GM20000 (cell line): ENCODE measurements at regions not wholly inside any gene's neighbourhood (a gene's known extent, or its start where the extent isn't known, plus 50 kb on each side); places are given as distances from the start of the nearest gene placed in this dataset.

Experiments
- DNase-seq: peaks from one replicate; pipeline ENCODE4 v3.0.0; 2012; ENCODE audit warnings: low spot score
- TF ChIP-seq, protein P1 (sequence below): IDR thresholded peaks from 2 replicates; pipeline ENCODE4 v1.5.1; 2012; ENCODE audit warnings: mild to moderate bottlenecking, control low read depth; ENCODE audit errors: extremely low read depth, missing control alignments

DNA sequence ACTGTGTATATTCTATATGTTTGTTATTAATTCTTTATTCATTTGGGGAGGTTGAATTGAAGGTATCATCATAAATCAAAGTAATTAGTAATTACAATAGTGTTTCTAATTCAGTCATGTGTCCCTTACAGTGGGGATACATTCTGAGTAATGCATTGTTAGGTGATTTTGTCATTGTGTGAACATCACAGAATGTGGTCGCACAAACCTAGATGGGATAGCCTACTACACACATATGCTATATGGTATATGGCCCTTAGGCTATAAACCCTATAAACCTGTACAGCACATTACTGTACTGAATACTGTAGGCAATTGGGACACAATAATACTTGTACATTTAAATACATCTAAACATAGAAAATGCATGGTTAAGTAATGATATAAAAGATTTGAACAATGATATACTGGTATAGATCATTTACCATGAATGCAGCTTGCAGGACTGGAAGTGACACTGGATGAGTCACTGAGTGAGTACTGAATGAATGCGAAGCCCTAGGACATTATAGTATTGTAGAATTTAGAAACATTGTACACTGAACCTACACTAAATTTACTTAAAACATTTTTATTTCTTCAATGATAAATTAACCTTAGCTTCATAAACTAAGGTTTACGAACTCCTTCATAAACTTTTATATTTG is 936.2 kb upstream of the CHORDC1 start:
- DNase-seq: no peak

DNA sequence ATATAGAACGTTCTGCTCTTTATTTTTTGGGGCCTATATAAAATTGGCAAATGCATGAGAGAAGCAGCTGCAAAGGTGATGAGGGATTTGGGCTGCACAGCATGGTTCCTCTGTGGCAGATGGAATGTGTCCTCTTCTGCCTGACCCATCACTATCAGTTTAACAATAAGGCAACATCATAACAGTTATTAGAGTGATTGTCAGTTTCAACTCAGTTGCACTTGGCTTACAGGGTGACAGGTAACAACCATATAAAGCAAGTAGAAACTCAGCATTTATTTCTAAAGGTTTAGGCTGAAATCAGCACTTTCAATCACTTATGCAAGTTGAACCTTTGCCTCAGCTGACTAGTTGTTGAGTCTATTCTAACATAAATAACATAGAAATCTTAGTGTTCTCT is 935.4 kb upstream of the CHORDC1 start:
- DNase-seq: no peak
- TF ChIP-seq, protein P1, sequence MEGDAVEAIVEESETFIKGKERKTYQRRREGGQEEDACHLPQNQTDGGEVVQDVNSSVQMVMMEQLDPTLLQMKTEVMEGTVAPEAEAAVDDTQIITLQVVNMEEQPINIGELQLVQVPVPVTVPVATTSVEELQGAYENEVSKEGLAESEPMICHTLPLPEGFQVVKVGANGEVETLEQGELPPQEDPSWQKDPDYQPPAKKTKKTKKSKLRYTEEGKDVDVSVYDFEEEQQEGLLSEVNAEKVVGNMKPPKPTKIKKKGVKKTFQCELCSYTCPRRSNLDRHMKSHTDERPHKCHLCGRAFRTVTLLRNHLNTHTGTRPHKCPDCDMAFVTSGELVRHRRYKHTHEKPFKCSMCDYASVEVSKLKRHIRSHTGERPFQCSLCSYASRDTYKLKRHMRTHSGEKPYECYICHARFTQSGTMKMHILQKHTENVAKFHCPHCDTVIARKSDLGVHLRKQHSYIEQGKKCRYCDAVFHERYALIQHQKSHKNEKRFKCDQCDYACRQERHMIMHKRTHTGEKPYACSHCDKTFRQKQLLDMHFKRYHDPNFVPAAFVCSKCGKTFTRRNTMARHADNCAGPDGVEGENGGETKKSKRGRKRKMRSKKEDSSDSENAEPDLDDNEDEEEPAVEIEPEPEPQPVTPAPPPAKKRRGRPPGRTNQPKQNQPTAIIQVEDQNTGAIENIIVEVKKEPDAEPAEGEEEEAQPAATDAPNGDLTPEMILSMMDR: no peak

More for the DNA sequence above, 936.2 kb upstream of the CHORDC1 start:
- TF ChIP-seq, protein P1: no peak

DNA sequence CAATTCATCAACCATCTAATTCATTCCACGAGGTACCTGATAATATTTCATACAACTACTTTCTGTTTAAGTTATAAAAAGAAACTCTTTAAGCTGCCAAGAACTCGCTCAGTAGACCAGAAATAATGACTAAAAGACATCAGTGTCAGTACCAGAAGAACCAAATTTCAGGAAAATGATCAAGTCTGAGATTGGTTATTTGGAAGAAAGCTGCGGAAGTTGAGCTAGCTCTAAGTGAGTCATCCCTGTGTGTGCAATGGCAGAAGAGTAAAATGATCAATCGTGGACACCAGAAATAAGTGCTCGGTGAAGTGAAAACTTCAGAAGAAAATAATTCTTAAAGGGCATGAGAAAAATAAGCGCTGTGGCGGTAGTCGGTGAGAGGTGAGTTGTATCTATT is 933.2 kb upstream of the CHORDC1 start:
- no peak for DNase-seq
- TF ChIP-seq, protein P1: no peak

DNA sequence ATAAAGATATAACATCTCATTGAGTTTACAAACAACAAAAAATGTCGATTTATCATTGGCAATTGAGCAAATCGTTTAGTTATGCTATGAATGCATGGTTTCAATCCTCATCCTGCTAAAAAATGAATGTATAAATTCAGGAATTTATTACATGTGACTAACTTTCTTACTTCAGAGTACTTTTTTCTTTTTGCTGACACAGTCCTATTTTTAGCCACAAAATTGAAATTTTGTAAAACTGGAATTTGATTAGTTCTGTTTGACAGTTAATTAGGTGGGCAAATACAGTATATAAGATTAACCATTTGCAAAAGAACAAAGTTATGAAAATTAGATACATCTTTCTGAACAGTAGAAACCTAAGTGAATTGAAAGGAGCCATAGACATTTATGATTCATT is 925.0 kb upstream of the CHORDC1 start:
- TF ChIP-seq, protein P1: no peak
- DNase-seq: no peak

DNA sequence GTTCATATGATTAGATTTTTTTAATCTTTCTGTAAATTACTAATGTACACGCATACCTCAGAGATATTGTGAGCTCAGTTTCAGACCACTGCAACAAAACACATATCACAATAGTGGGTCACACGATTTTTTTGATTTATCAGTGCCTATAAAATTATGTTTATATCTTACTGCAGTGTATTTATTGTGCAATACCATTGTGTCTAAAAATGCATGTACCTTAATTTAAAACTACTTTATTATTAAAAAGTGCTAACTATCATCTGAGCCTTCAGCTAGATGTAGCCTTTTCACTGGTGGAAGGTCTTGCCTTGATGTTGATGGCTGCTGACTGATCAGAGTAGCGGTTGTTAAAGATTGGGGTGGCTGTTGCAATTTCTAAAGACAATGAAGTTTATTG is 918.8 kb upstream of the CHORDC1 start:
- TF ChIP-seq, protein P1: no peak
- DNase-seq: no peak

DNA sequence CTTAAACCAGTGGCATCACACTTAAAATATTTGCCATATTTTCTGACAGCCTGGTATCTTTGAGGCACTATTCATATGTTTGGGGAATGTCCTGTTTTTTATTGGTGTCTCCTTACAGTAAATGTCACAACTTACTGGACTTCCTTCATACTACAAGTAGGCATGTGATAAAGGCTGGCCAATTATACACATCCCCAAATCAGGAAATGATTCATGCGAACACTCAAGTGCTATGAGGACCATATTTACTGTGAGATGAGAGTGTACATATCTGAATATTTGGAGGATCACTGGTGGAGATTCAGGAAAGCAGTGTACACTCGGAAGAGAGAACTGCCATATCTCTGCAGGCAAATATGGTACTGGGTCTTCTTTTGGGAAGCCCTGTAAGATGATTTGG is 913.8 kb upstream of the CHORDC1 start:
- TF ChIP-seq, protein P1: no peak
- DNase-seq: no peak

DNA sequence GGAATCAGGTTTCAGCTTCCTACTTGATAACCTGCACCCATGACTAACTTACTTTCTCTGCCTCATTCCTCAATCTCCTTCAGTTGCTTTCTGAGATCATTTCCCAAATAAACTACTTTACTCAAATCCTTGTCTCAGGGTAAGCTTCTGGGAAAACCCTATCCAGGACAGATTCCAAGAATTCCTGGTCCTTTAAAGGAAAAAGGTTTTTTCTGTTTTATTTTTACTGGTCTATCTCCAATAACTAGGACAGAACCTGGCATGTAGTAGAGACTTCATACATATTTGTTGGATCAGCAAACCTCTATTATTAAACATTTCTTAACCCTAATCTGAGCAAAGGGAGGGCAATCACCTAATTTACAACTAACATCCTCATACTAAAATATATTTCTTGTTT is 910.5 kb upstream of the CHORDC1 start:
- TF ChIP-seq, protein P1: no peak
- DNase-seq: no peak
